A549 (cell line): ENCODE measurements at regions not wholly inside any gene's neighbourhood (a gene's known extent, or its start where the extent isn't known, plus 50 kb on each side); places are given as distances from the start of the nearest gene placed in this dataset.

Source experiments
- ATAC-seq, 2 experiments: fragments of 200-7000 bp in 1 of 2; fragments of >200 bp in 1 of 2; cut with Nextera tagmentation in 1 of 2; cut with Tn5 transposase in 1 of 2; 3 replicates each; pipeline versions ENCODE4 v1.8.0 to v1.9.1; 2018 to 2020; ENCODE audit warnings: mild to moderate bottlenecking in 1 of 2, moderate library complexity in 1 of 2
- CTCF ChIA-PET: fragments of 300-600 bp; sonication (Branson Sonifier 250); formaldehyde crosslinking; extraction: SDS; loops from one replicate; lab custom pipeline; 2021; ENCODE audit warnings: antibody characterized with exemption, inconsistent platforms; lab: Yijun Ruan, JAX
- POLR2A ChIA-PET: fragments of 350-600 bp; formaldehyde crosslinking; extraction: SDS; loops from one replicate; lab custom pipeline; 2021; ENCODE audit warnings: antibody characterized with exemption, inconsistent platforms; lab: Yijun Ruan, JAX
- DNase-seq, 2 experiments: peaks; one replicate each; pipeline versions ENCODE4 v3.0.0 to v3.0.0-alpha.2; 2011 to 2016; ENCODE audit warnings: low read depth in 1 of 2, low spot score in 1 of 2
- FAIRE-seq: peaks from 2 replicates; lab custom pipeline; 2011; peaks lifted over from hg19 to GRCh38; lab: Jason Lieb, UNC
- H3K27ac ChIP-seq, 2 experiments: fragments of >200 bp; sonication (Bioruptor Twin); formaldehyde crosslinking; 3 replicates each; pipeline ENCODE4 v1.5.1; 2016 to 2017
- H3K4me1 ChIP-seq: fragments of >200 bp; sonication (Bioruptor Twin); formaldehyde crosslinking; 3 replicates; pipeline ENCODE4 v1.6.1; 2016
- H3K4me2 ChIP-seq: fragments of >200 bp; sonication (Bioruptor Twin); formaldehyde crosslinking; 3 replicates; pipeline ENCODE4 v1.6.1; 2016
- H3K4me3 ChIP-seq: fragments of >200 bp; sonication (Bioruptor Twin); formaldehyde crosslinking; 3 replicates; pipeline ENCODE4 v1.5.1; 2016
- H3K9me3 ChIP-seq: fragments of >200 bp; sonication (Bioruptor Twin); formaldehyde crosslinking; 3 replicates; pipeline ENCODE4 v1.6.1; 2016
- BCL3 ChIP-seq: fragments of >200 bp; sonication (Bioruptor Twin); formaldehyde crosslinking; IDR thresholded peaks from 3 replicates; pipeline ENCODE4 v1.6.1; 2016
- CBX2 ChIP-seq: fragments of 200-600 bp; sonication (generic); IDR thresholded peaks from 2 replicates; pipeline ENCODE4 v1.6.1; 2016; ENCODE audit warnings: low read depth, mild to moderate bottlenecking, borderline replicate concordance
- CBX8 ChIP-seq: fragments of 200-600 bp; sonication (generic); IDR thresholded peaks from 2 replicates; pipeline ENCODE4 v1.6.1; 2016
- CHD2 ChIP-seq: fragments of 150-350 bp; IDR thresholded peaks from 2 replicates; pipeline ENCODE4 v1.6.1; 2014; ENCODE audit warnings: low read length; ENCODE audit not compliant: partially characterized antibody
- E2F6 ChIP-seq: IDR thresholded peaks from 2 replicates; pipeline ENCODE4 v1.6.1; 2012; ENCODE audit warnings: low read depth, borderline replicate concordance
- EHF ChIP-seq: fragments of 250-450 bp; sonication (Bioruptor Pico); IDR thresholded peaks from 2 replicates; pipeline ENCODE4 v1.5.0; 2020; ENCODE audit warnings: mild to moderate bottlenecking
- FOSB ChIP-seq: fragments of 250-450 bp; sonication (Bioruptor Pico); IDR thresholded peaks from 2 replicates; pipeline ENCODE4 v1.5.0; 2020; ENCODE audit warnings: mild to moderate bottlenecking, moderate library complexity
- FOSL2 ChIP-seq, 2 experiments: fragments of 450-650 bp in 1 of 2; fragments of >200 bp in 1 of 2; sonication (Bioruptor Twin) in 1 of 2; formaldehyde crosslinking; IDR thresholded peaks; 2 replicates each; pipeline versions ENCODE4 v1.5.0 to v1.6.1; 2016 to 2020; ENCODE audit warnings: mild to moderate bottlenecking in 1 of 2, moderate library complexity in 1 of 2
- FOXS1 ChIP-seq: fragments of 250-450 bp; sonication (Bioruptor Pico); IDR thresholded peaks from 2 replicates; pipeline ENCODE4 v1.5.0; 2020; ENCODE audit warnings: mild to moderate bottlenecking, moderate library complexity
- GATA3 ChIP-seq: IDR thresholded peaks from 2 replicates; pipeline ENCODE4 v1.6.1; 2012; ENCODE audit warnings: borderline replicate concordance
- HDAC2 ChIP-seq: fragments of 200-600 bp; sonication (generic); IDR thresholded peaks from 2 replicates; pipeline ENCODE4 v1.6.1; 2016
- HOXA7 ChIP-seq: fragments of 250-450 bp; sonication (Bioruptor Pico); IDR thresholded peaks from 2 replicates; pipeline ENCODE4 v1.5.0; 2020; ENCODE audit warnings: mild to moderate bottlenecking, moderate library complexity
- HOXB13 ChIP-seq: fragments of 250-450 bp; sonication (Bioruptor Pico); IDR thresholded peaks from 2 replicates; pipeline ENCODE4 v1.5.0; 2020; ENCODE audit warnings: low read depth, mild to moderate bottlenecking, moderate library complexity
- JUN ChIP-seq, 2 experiments: fragments of >200 bp; sonication (Bioruptor Twin); formaldehyde crosslinking; IDR thresholded peaks; 2 replicates in 1 of 2; 3 replicates in 1 of 2; pipeline ENCODE4 v1.6.1; 2016 to 2017
- KDM5A ChIP-seq: fragments of 200-600 bp; sonication (generic); IDR thresholded peaks from 2 replicates; pipeline ENCODE4 v1.6.1; 2016; ENCODE audit warnings: antibody characterized with exemption, mild to moderate bottlenecking
- MAZ ChIP-seq: fragments of 150-350 bp; IDR thresholded peaks from 2 replicates; pipeline ENCODE4 v1.6.1; 2014; ENCODE audit warnings: antibody characterized with exemption, low read depth, low read length, borderline replicate concordance
- NFE2L2 ChIP-seq: fragments of 150-350 bp; conservative IDR thresholded peaks from 2 replicates; pipeline ENCODE4 v1.6.1; 2014; ENCODE audit warnings: low read length
- NR3C1 ChIP-seq: fragments of >200 bp; sonication (Bioruptor Twin); formaldehyde crosslinking; IDR thresholded peaks from 3 replicates; pipeline ENCODE4 v1.6.1; 2017
- PHF8 ChIP-seq: fragments of 200-600 bp; sonication (generic); IDR thresholded peaks from 2 replicates; pipeline ENCODE4 v1.6.1; 2016; ENCODE audit warnings: low read depth, mild to moderate bottlenecking, antibody characterized with exemption, moderate library complexity, borderline replicate concordance
- POLR2A ChIP-seq: IDR thresholded peaks from 2 replicates; pipeline ENCODE4 v1.6.1; 2012; ENCODE audit warnings: mild to moderate bottlenecking, low read length
- RCOR1 ChIP-seq: fragments of 150-350 bp; IDR thresholded peaks from 2 replicates; pipeline ENCODE4 v1.6.1; 2014; ENCODE audit warnings: antibody characterized with exemption, low read length, low read depth
- RFX5 ChIP-seq: fragments of 450-650 bp; IDR thresholded peaks from 2 replicates; pipeline ENCODE4 v1.7.1; 2014; ENCODE audit warnings: antibody characterized with exemption, mild to moderate bottlenecking, moderate library complexity
- RNF2 ChIP-seq: fragments of 200-600 bp; sonication (generic); IDR thresholded peaks from 2 replicates; pipeline ENCODE4 v1.6.1; 2016; ENCODE audit warnings: low read depth, mild to moderate bottlenecking, antibody characterized with exemption, moderate library complexity, borderline replicate concordance
- SMC3 ChIP-seq: fragments of >200 bp; sonication (Bioruptor Twin); formaldehyde crosslinking; IDR thresholded peaks from 3 replicates; pipeline ENCODE4 v1.6.1; 2018; ENCODE audit warnings: inconsistent platforms
- USF2 ChIP-seq: fragments of 450-650 bp; IDR thresholded peaks from 2 replicates; pipeline ENCODE4 v1.6.1; 2014; ENCODE audit warnings: antibody characterized with exemption
- ZC3H11A ChIP-seq: fragments of 450-650 bp; IDR thresholded peaks from 2 replicates; pipeline ENCODE4 v1.6.1; 2014; ENCODE audit warnings: antibody characterized with exemption, mild to moderate bottlenecking
- ZFP36 ChIP-seq: fragments of 450-650 bp; IDR thresholded peaks from 2 replicates; pipeline ENCODE4 v1.6.1; 2014; ENCODE audit warnings: borderline replicate concordance; ENCODE audit not compliant: partially characterized antibody
- WGBS: methylation state at CpG from one replicate; pipeline ENCODE4 v1.1.6; 2017; ENCODE audit errors: missing lambda C conversion rate; 5-methylcytosine and 5-hydroxymethylcytosine counted together

- Histone ChIP-seq H3K9me3 (no peaks in the 10 kb centered on the region), H3K27ac (no peak overlapping the region), H3K4me3 (no peak overlapping the region), H3K4me2 (no peak overlapping the region), H3K4me1 (no peaks in the 10 kb centered on the region)
- TF ChIP-seq NFE2L2 (no peak), JUN (IDR thresholded peaks at IDR 0.05) (no peak), FOXS1 (CRISPR knock-in tag) (no peak), MAZ (no peak), CHD2 (no peak), HOXB13 (CRISPR knock-in tag) (no peak), SMC3 (no peak), BCL3 (no peak)
- ChIA-PET CTCF (no interaction called here), POLR2A (no interaction called here)
- DNase-seq (no peak), FAIRE-seq (no peak), ATAC-seq (no peak)
- WGBS, result 14% methylated on average over 4 of the region's 4 CpGs
These were observed 1122.9 kb upstream of the PCDH10 start for GRCh38 chr4:132026166-132026565.

- 18% methylated on average over 4 of the region's 4 CpGs for WGBS
- DNase-seq, result no peak
- Histone ChIP-seq H3K9me3 (no peaks in the 10 kb centered on the region), H3K4me2 (no peak overlapping the region), H3K27ac (no peak overlapping the region), H3K4me1 (no peaks in the 10 kb centered on the region), H3K4me3 (no peak overlapping the region)
- TF ChIP-seq USF2 (no peak), CBX8 (no peak), FOSL2 (IDR thresholded peaks at IDR 0.05) (no peak), FOSL2 (CRISPR knock-in tag; IDR thresholded peaks at IDR 0.05) (no peak), E2F6 (no peak), EHF (no peak)
- ATAC-seq, result no peak
- POLR2A ChIA-PET, result no interaction called here
- FAIRE-seq, result no peak
- CTCF ChIA-PET, result no interaction called here
These were observed 1122.3 kb upstream of the PCDH10 start for GRCh38 chr4:132026816-132027215.

- H3K4me1 ChIP-seq, result no peaks in the 10 kb centered on the region
- DNase-seq (no peak), ATAC-seq (no peak), FAIRE-seq (no peak)
- 29% methylated on average over 1 of the region's 1 CpG for WGBS
- H3K4me2 ChIP-seq, result no peak overlapping the region
- no peak overlapping the region for H3K4me3 ChIP-seq
- ChIA-PET CTCF (no interaction called here), POLR2A (no interaction called here)
- H3K27ac ChIP-seq, result no peak overlapping the region
- TF ChIP-seq GATA3 (no peak), RCOR1 (no peak), KDM5A (no peak), POLR2A (no peak), CBX2 (no peak), PHF8 (no peak), BCL3 (no peak), NR3C1 (no peak), ZFP36 (no peak), ZC3H11A (no peak), FOSB (CRISPR knock-in tag) (no peak), RFX5 (no peak), HOXA7 (CRISPR knock-in tag) (no peak), RNF2 (no peak), CHD2 (no peak), HDAC2 (no peak)
- TF ChIP-seq, all 56 proteins: peak for 0
- no peaks in the 10 kb centered on the region for H3K9me3 ChIP-seq
These were observed 1092.6 kb upstream of the PCDH10 start for GRCh38 chr4:132056496-132056895.
